ENCODE measurements at regions not wholly inside any gene's neighbourhood (a gene's known extent, or its start where the extent isn't known, plus 50 kb on each side); places are given as distances from the start of the nearest gene placed in this dataset.

DNA sequence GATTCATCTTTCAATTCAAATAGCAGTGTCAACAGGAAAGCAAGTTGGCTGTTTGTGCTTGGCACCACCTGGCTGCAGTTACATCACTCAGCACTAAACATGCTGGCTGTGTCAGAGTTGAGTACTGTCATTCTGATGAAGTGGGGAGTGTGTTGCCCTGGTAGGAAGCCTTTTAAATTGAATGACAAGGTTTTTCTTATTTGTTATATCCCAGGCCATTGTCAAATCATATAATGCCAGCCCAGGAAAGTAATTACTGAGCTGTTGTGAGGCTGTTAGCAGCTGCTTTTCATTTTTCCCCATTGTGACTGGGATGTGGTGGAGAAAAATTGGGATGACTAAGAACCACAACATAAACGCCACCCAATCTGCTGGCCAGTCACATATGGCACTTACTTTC, 106.5 kb upstream of the PRKD1 start:
- TF ChIP-seq, protein P1, sequence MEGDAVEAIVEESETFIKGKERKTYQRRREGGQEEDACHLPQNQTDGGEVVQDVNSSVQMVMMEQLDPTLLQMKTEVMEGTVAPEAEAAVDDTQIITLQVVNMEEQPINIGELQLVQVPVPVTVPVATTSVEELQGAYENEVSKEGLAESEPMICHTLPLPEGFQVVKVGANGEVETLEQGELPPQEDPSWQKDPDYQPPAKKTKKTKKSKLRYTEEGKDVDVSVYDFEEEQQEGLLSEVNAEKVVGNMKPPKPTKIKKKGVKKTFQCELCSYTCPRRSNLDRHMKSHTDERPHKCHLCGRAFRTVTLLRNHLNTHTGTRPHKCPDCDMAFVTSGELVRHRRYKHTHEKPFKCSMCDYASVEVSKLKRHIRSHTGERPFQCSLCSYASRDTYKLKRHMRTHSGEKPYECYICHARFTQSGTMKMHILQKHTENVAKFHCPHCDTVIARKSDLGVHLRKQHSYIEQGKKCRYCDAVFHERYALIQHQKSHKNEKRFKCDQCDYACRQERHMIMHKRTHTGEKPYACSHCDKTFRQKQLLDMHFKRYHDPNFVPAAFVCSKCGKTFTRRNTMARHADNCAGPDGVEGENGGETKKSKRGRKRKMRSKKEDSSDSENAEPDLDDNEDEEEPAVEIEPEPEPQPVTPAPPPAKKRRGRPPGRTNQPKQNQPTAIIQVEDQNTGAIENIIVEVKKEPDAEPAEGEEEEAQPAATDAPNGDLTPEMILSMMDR (IDR thresholded peaks at IDR 0.05) = no peak
- TF ChIP-seq POLR2AphosphoS5 (IDR thresholded peaks at IDR 0.05) (no peak), POLR2A (IDR thresholded peaks at IDR 0.05) (no peak)

Data from upper lobe of left lung (tissue), 4 donors.